PFSK-1 (cell line): ENCODE measurements at regions not wholly inside any gene's neighbourhood (a gene's known extent, or its start where the extent isn't known, plus 50 kb on each side); places are given as distances from the start of the nearest gene placed in this dataset.

Source experiments
- FOXP2 ChIP-seq: optimal IDR thresholded peaks from 2 replicates; pipeline ENCODE3; 2011; ENCODE audit warnings: borderline replicate concordance, control low read depth, inconsistent platforms; ENCODE audit not compliant: insufficient read depth; ENCODE audit errors: extremely low read length, extremely low read depth
- POLR2AphosphoS5 ChIP-seq: IDR thresholded peaks from 2 replicates; pipeline ENCODE4 v1.6.1; 2012; ENCODE audit warnings: low read depth, mild to moderate bottlenecking, control low read depth, low read length, moderate library complexity
- TAF1 ChIP-seq: IDR thresholded peaks from 2 replicates; pipeline ENCODE4 v1.6.1; 2012; ENCODE audit warnings: low read length, control low read depth, borderline replicate concordance; ENCODE audit not compliant: insufficient read depth
- TF ChIP-seq, protein P1 (sequence below), 2 experiments: IDR thresholded peaks; 2 replicates each; pipeline versions ENCODE4 v1.6.1 to v1.8.0; 2011 to 2012; ENCODE audit warnings: low read depth in 2 of 2, low read length in 2 of 2, control low read depth in 1 of 2, inconsistent platforms in 1 of 2, mild to moderate bottlenecking in 1 of 2, moderate library complexity in 1 of 2; ENCODE audit not compliant: insufficient read depth in 1 of 2

GRCh38 chr19:30718014-30718413, 345.8 kb downstream of the ZNF536 start:
- TF ChIP-seq POLR2AphosphoS5 (no peak), TAF1 (no peak), FOXP2 (no peak)
- TF ChIP-seq, protein P1, sequence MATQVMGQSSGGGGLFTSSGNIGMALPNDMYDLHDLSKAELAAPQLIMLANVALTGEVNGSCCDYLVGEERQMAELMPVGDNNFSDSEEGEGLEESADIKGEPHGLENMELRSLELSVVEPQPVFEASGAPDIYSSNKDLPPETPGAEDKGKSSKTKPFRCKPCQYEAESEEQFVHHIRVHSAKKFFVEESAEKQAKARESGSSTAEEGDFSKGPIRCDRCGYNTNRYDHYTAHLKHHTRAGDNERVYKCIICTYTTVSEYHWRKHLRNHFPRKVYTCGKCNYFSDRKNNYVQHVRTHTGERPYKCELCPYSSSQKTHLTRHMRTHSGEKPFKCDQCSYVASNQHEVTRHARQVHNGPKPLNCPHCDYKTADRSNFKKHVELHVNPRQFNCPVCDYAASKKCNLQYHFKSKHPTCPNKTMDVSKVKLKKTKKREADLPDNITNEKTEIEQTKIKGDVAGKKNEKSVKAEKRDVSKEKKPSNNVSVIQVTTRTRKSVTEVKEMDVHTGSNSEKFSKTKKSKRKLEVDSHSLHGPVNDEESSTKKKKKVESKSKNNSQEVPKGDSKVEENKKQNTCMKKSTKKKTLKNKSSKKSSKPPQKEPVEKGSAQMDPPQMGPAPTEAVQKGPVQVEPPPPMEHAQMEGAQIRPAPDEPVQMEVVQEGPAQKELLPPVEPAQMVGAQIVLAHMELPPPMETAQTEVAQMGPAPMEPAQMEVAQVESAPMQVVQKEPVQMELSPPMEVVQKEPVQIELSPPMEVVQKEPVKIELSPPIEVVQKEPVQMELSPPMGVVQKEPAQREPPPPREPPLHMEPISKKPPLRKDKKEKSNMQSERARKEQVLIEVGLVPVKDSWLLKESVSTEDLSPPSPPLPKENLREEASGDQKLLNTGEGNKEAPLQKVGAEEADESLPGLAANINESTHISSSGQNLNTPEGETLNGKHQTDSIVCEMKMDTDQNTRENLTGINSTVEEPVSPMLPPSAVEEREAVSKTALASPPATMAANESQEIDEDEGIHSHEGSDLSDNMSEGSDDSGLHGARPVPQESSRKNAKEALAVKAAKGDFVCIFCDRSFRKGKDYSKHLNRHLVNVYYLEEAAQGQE (IDR thresholded peaks at IDR 0.05; ENCODE audit: insufficient read depth in 1 of 2, low read depth in 2 of 2, low read length in 2 of 2): no peak
